ENCODE measurements at regions not wholly inside any gene's neighbourhood (a gene's known extent, or its start where the extent isn't known, plus 50 kb on each side); places are given as distances from the start of the nearest gene placed in this dataset.

GRCh38 chr17:14771543-14771942 lies 470.7 kb downstream of the HS3ST3B1 start:
- Histone ChIP-seq H3K4me3 (no peak overlapping the region), H3K9me3 (ENCODE audit: low read depth) (no peaks in the 10 kb centered on the region), H3K36me3 (no peaks in the 10 kb centered on the region), H3K4me1 (ENCODE audit: low read depth) (no peaks in the 10 kb centered on the region), H3K27me3 (no peaks in the 10 kb centered on the region), H3K27ac (no peak overlapping the region)
- no peak for DNase-seq (ENCODE audit: low read depth in 1 of 2, low spot score in 1 of 2)
- no peak for TF ChIP-seq CTCF (IDR thresholded peaks at IDR 0.05; ENCODE audit: low read depth, low read length)

GRCh38 chr17:14768923-14769322 lies 468.0 kb downstream of the HS3ST3B1 start:
- H3K27ac ChIP-seq, result no peak overlapping the region
- no peaks in the 10 kb centered on the region for H3K36me3 ChIP-seq
- TF ChIP-seq CTCF (IDR thresholded peaks at IDR 0.05; ENCODE audit: low read depth, low read length), result no peak
- no peak overlapping the region for H3K4me3 ChIP-seq
- no peaks in the 10 kb centered on the region for H3K27me3 ChIP-seq
- no peak for DNase-seq (ENCODE audit: low read depth in 1 of 2, low spot score in 1 of 2)
- H3K4me1 ChIP-seq (ENCODE audit: low read depth), result no peaks in the 10 kb centered on the region
- H3K9me3 ChIP-seq (ENCODE audit: low read depth), result no peaks in the 10 kb centered on the region

GRCh38 chr17:14762736-14763479 lies 462.0 kb downstream of the HS3ST3B1 start:
- Histone ChIP-seq H3K4me1 (ENCODE audit: low read depth) (no peaks in the 10 kb centered on the region), H3K4me3 (no peak overlapping the region), H3K27me3 (no peaks in the 10 kb centered on the region), H3K9me3 (ENCODE audit: low read depth) (no peaks in the 10 kb centered on the region), H3K36me3 (no peaks in the 10 kb centered on the region), H3K27ac (no peak overlapping the region)
- no peak for DNase-seq (ENCODE audit: low read depth in 1 of 2, low spot score in 1 of 2)
- no peak for TF ChIP-seq CTCF (IDR thresholded peaks at IDR 0.05; ENCODE audit: low read depth, low read length)

GRCh38 chr17:14760719-14761411 lies 460.0 kb downstream of the HS3ST3B1 start:
- Histone ChIP-seq H3K27ac (no peak overlapping the region), H3K27me3 (no peaks in the 10 kb centered on the region), H3K9me3 (ENCODE audit: low read depth) (no peaks in the 10 kb centered on the region), H3K36me3 (no peaks in the 10 kb centered on the region), H3K4me1 (ENCODE audit: low read depth) (no peaks in the 10 kb centered on the region), H3K4me3 (no peak overlapping the region)
- DNase-seq (ENCODE audit: low read depth in 1 of 2, low spot score in 1 of 2), result no peak
- no peak for TF ChIP-seq CTCF (IDR thresholded peaks at IDR 0.05; ENCODE audit: low read depth, low read length)

- Histone ChIP-seq H3K36me3 (no peaks in the 10 kb centered on the region), H3K4me1 (ENCODE audit: low read depth) (no peaks in the 10 kb centered on the region), H3K27me3 (no peaks in the 10 kb centered on the region), H3K9me3 (ENCODE audit: low read depth) (no peaks in the 10 kb centered on the region), H3K4me3 (no peak overlapping the region), H3K27ac (no peak overlapping the region)
- no peak for DNase-seq (ENCODE audit: low read depth in 1 of 2, low spot score in 1 of 2)
- no peak for TF ChIP-seq CTCF (IDR thresholded peaks at IDR 0.05; ENCODE audit: low read depth, low read length)
Measured at GRCh38 chr17:14760212-14760611, 459.3 kb downstream of the HS3ST3B1 start.

All from cardiac muscle cell (in vitro differentiated cells and primary cell).